NB4 (cell line): ENCODE measurements at regions not wholly inside any gene's neighbourhood (a gene's known extent, or its start where the extent isn't known, plus 50 kb on each side); places are given as distances from the start of the nearest gene placed in this dataset.

ENCODE experiments used
- DNase-seq: peaks from one replicate; pipeline ENCODE4 v3.0.0; 2010; ENCODE audit warnings: low read depth
- H3K4me3 ChIP-seq: one replicate; pipeline ENCODE4 v1.5.1; 2011; ENCODE audit warnings: mild to moderate bottlenecking, low read depth, low read length, moderate library complexity
- CTCF ChIP-seq: IDR thresholded peaks from one replicate; pipeline ENCODE4 v1.5.1; 2012; ENCODE audit warnings: low read depth, low read length
- MYC ChIP-seq: IDR thresholded peaks from 2 replicates; pipeline ENCODE4 v1.6.1; 2011; ENCODE audit warnings: low read depth, low read length
- POLR2A ChIP-seq: IDR thresholded peaks from 2 replicates; pipeline ENCODE4 v1.6.1; 2011; ENCODE audit warnings: mild to moderate bottlenecking; ENCODE audit not compliant: insufficient read length; ENCODE audit errors: extremely low read depth
- TF ChIP-seq, protein P1 (sequence below): IDR thresholded peaks from 2 replicates; pipeline ENCODE4 v1.6.1; 2011; ENCODE audit warnings: low read depth, low read length

- DNase-seq, result no peak
- H3K4me3 ChIP-seq, result no peak overlapping the region
- no peak for TF ChIP-seq CTCF
- TF ChIP-seq MYC, result no peak
- TF ChIP-seq, protein P1, sequence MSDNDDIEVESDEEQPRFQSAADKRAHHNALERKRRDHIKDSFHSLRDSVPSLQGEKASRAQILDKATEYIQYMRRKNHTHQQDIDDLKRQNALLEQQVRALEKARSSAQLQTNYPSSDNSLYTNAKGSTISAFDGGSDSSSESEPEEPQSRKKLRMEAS, result no peak
- no peak for TF ChIP-seq POLR2A
These were observed 51.6 kb upstream of the PTPN13 start for GRCh38 chr4:86542319-86543027.

DNA sequence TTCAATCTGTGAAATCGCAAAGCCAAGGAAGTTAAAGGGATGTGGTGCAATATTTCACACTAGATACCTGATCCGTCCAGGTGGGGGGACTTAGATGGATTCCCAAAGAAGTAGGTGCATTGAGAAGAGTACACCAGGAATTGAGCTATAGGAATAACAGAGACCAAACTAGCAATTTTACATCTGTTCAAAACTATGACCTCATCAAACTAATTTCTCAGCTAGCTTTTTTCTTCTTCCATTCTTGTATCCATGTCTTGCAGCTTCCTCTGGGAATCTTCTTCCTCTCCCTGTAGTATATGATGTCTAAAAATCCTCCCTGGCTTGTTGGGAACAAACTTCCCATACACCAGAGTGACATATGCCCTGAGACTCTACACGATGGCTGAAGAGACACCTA, 51.0 kb upstream of the PTPN13 start:
- H3K4me3 ChIP-seq, result no peak overlapping the region
- DNase-seq, result no peak
- TF ChIP-seq CTCF (no peak), POLR2A (no peak), MYC (no peak)
- TF ChIP-seq, protein P1, result no peak

DNA sequence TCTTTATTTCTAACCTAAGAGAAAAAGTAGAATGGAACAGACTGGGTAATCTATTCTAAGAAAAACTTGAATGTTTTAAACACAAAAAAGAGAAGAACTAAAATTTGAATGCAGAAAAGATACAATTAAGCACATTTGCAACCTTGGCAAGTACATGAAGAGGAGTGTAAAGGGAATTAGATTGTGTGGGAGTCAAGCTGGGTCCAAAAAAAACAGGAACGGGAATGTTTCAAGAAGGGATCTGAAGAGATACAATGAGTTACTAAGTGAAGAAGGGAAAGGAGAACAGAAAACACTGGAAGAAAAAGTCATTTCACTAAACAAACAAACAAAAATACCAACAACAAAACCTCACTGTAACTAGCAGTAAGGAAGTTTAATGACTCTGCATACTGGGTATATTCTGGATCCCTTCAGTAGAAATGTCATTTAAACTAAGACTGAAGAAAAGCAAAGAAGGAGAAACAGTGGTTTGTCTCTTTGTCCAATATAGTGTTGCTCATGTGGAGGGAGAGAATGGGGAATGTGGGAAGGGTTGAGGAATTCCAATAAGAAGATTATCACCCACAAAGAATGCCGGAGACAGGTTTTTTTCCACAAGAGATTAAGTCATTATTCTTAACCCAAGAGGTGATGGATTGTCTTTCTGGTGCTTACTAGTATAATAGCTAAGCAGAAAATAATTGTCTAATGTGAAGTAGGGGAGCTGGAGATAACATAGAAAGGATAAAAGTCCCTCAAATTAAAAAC, 50.4 kb upstream of the PTPN13 start:
- H3K4me3 ChIP-seq, result no peak overlapping the region
- no peak for DNase-seq
- TF ChIP-seq, protein P1, result no peak
- TF ChIP-seq POLR2A (no peak), CTCF (no peak), MYC (no peak)

- no peak overlapping the region for H3K4me3 ChIP-seq
- TF ChIP-seq POLR2A (no peak), MYC (no peak), CTCF (no peak)
- TF ChIP-seq, protein P1, result no peak
- no peak for DNase-seq
These were observed 49.7 kb upstream of the PTPN13 start for GRCh38 chr4:86544310-86544966.
